C4-2B (cell line): ENCODE measurements at regions not wholly inside any gene's neighbourhood (a gene's known extent, or its start where the extent isn't known, plus 50 kb on each side); places are given as distances from the start of the nearest gene placed in this dataset.

Experiments
- H3K27ac ChIP-seq: fragments of 450-650 bp; 2 replicates; pipeline ENCODE4 v1.5.1; 2017
- ZFX ChIP-seq: fragments of 450-650 bp; IDR thresholded peaks from 2 replicates; pipeline ENCODE4 v1.6.1; 2017
- TF ChIP-seq, protein P1 (sequence below): fragments of 450-650 bp; conservative IDR thresholded peaks from 2 replicates; pipeline ENCODE4 v1.5.1; 2017; ENCODE audit warnings: mild to moderate bottlenecking

DNA sequence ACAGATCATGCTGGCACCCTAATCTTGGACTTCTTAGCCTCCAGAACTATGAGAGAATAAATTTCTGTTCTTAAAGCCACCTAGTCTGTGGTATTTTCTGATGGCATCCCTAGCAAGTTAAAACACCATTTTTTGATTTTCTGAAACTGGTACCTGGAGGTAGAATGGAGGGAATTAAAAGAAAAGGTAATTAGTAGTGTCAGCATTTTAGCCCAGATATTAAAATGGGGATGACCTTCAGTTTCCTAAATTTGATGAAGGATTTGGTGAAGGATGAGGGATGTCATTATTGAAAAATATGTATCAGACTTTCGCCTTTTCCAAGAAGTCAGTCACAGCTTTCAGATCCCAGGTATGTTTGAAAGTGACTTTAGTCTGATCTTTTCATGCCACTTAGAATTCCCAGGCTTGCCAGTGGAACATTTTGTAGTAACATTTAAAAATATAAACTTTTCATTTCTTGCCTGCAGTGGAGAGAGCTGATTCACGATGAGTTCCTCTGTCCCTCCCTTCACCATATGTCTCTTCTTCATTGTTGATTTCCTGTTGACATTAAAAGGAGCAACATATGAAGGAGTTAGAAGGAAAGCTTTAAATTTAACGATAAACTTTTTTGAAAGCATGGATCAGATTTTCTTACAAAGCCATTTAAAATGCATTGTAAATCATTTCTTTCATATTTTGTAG, 169.4 kb downstream of the SLIT2 start:
- TF ChIP-seq, protein P1, sequence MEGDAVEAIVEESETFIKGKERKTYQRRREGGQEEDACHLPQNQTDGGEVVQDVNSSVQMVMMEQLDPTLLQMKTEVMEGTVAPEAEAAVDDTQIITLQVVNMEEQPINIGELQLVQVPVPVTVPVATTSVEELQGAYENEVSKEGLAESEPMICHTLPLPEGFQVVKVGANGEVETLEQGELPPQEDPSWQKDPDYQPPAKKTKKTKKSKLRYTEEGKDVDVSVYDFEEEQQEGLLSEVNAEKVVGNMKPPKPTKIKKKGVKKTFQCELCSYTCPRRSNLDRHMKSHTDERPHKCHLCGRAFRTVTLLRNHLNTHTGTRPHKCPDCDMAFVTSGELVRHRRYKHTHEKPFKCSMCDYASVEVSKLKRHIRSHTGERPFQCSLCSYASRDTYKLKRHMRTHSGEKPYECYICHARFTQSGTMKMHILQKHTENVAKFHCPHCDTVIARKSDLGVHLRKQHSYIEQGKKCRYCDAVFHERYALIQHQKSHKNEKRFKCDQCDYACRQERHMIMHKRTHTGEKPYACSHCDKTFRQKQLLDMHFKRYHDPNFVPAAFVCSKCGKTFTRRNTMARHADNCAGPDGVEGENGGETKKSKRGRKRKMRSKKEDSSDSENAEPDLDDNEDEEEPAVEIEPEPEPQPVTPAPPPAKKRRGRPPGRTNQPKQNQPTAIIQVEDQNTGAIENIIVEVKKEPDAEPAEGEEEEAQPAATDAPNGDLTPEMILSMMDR = no peak
- no peak for TF ChIP-seq ZFX
- H3K27ac ChIP-seq = no peak overlapping the region

DNA sequence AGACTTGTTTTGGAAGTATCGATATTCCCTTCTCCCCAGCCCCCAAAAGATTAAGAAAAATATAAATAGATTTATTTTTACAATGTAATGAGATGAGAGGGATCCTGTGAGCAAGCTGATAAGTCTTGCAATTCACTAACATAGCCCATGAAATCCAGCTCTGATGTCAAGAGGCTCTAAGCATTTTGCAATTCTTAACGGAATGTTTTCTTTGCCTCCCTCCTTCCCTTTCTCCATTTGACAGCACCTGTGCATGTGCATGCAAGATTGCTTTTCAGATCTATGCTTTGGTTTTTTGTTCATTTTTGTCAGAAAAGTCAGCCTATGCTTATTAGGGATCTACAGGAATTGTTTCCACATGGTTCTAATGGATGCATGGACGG, 169.9 kb downstream of the SLIT2 start:
- no peak overlapping the region for H3K27ac ChIP-seq
- TF ChIP-seq, protein P1 = no peak
- no peak for TF ChIP-seq ZFX

DNA sequence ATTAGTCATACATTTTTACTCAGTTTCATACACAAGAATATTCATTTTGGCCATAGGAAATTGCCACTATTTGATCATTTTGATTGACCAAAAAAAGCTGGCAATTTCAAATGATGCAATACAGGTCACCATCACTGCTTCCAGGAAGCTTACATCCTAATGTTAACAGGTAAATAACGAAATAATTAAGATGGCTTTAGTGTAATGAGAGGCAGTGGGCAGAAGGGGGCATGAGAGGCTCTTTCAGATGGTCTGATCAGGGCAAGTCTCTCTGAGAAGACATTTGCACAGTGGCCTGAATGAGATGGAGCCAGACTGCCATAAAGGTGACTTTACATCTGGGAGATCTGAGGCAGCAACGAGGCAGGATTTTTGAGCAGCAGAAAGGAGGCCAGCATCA, 170.7 kb downstream of the SLIT2 start:
- H3K27ac ChIP-seq = no peak overlapping the region
- TF ChIP-seq, protein P1 = peak; percentile 75
- no peak for TF ChIP-seq ZFX

DNA sequence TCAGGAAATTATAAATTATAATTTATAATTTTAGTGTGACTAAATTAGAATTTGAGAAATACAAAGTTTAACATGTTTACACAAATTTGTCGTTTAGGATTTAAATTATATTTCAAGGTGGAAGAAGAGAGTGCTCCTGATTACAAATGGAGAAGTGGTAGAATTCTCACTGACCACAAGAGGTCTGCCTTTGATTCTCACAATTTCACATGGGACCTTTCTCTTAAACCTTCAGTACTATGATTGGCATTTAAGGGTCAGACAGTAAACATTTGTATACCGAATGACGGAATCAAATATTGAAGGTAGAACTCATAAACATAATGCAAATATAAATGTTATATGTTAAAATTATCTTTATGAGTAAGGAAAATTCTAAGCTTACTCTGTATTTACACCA, 171.7 kb downstream of the SLIT2 start:
- H3K27ac ChIP-seq = no peak overlapping the region
- TF ChIP-seq, protein P1 = no peak
- no peak for TF ChIP-seq ZFX

DNA sequence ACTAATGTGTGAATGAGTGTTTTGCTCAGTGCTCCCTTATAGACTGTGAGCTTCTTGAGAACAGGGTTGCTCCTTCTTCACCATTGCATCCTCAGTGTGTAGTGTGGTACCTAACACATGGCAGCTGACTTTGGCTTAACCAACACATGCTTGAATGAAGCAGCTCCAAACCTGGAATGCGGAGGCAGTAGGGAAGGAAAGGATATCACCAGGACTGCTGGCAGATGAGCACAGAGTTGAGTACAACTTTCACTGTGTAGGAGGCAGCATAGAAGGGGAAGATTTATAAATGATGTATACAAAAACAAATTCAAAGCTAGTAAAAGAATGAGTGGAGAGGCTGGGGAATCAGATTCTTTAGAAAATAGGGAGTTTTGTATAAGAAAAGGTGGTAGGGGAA, 174.3 kb downstream of the SLIT2 start:
- TF ChIP-seq ZFX = no peak
- TF ChIP-seq, protein P1 = no peak

DNA sequence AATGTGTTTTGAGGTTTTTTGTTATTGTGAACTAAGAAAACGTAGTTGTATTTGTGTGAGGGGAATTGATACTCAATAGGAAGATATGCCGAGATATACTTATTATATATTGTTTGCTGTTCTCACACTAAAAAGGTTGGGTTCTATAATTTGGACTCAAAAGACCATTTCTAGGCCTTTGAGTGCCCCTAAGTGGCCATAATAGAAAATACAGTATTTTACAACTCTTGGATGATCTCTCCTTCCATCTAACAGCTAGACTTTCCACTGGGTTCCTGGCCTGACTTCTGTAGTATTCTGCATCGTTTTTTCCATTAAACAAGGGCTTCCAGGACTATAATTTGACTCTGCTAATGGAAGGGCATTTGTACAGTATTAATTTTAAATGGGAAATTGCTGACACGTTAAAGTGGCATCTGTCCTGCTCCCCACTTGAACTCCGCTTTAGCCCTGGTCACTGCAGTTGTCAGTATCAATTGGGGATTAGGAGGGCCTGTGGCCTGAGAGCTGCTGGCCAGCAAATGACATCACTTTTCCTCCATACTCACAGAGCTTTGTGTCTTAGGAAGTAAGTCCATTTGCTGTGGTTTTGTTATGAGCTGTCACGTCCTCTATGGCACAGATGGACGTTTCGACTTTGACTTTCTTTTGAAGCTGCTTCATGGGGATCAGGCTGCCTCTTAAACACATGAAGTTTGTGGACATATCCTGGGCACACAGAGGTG, 176.9 kb downstream of the SLIT2 start:
- no peak overlapping the region for H3K27ac ChIP-seq
- TF ChIP-seq, protein P1 = peak; percentile 21
- TF ChIP-seq ZFX = no peak

More for the DNA sequence above, 174.3 kb downstream of the SLIT2 start:
- no peak overlapping the region for H3K27ac ChIP-seq

DNA sequence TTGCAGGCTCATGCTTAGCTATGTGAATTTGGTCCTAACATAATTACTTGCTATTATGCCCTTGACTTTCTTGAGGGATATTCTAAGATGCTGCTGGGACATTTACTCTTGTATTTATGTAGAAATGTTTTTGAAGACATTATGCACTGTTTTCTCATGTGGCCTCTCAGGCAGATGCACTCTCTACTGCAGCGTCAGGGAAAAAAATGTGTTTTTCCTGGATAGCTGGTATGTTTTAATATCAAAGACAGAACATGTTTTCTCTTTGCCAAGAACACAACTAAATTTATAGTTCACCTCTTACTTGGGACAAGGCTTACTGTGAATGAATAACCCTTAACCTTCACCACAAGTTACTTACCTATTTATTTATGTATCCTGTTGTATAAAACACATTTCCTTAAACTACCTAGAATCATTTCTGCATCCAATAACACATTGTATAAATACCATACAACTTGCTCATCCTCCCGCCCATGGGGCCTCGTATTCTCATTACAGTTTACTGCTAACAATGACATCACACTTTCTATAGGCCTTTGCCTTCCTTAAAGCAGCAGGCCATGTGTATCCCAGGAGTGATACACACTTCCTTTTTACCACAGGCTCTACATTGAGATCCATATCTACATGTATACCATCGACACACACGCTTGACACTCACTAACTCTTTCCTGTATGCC, 178.7 kb downstream of the SLIT2 start:
- TF ChIP-seq, protein P1 = no peak
- TF ChIP-seq ZFX = no peak
- H3K27ac ChIP-seq = no peak overlapping the region
